Body of pancreas (tissue), 4 donors: ENCODE measurements at regions not wholly inside any gene's neighbourhood (a gene's known extent, or its start where the extent isn't known, plus 50 kb on each side); places are given as distances from the start of the nearest gene placed in this dataset.
"Not testable (repeated sequence)": the region's sequence is repeated elsewhere in the genome, so short reads cannot be mapped to it uniquely, and the experiment has no call there.

ENCODE experiments used
- ATAC-seq: fragments of 150-250 bp; one replicate; pipeline ENCODE4 v1.9.1; 2016
- DNase-seq, 4 donors: peaks; one replicate each; pipeline ENCODE4 v3.0.0-alpha.2; 2019
- H3K27ac ChIP-seq, 4 donors: fragments of 200-600 bp; sonication (generic); 1 replicate in 3 of 4; 2 replicates in 1 of 4; pipeline versions ENCODE4 v1.5.1 to v1.6.1; 2016 to 2019; ENCODE audit warnings: mild to moderate bottlenecking in 1 of 4, mixed read lengths in 1 of 4, moderate library complexity in 1 of 4
- H3K27me3 ChIP-seq, 2 donors: fragments of 200-600 bp; sonication (generic); one replicate each; pipeline ENCODE4 v1.6.0; 2016; ENCODE audit warnings: mild to moderate bottlenecking in 1 of 2
- H3K36me3 ChIP-seq, 2 donors: fragments of 200-600 bp; sonication (generic); replicated peaks in 1 of 2; 2 replicates each; pipeline ENCODE4 v1.5.1; 2016; ENCODE audit warnings: low read depth in 2 of 2; ENCODE audit not compliant: insufficient read depth in 1 of 2
- H3K4me1 ChIP-seq: fragments of 200-600 bp; sonication (generic); one replicate; pipeline ENCODE4 v1.6.0; 2016
- H3K4me3 ChIP-seq, 2 donors: fragments of 200-600 bp; sonication (generic); 1 replicate in 1 of 2; 2 replicates in 1 of 2; pipeline ENCODE4 v1.5.1; 2016 to 2019
- H3K9me3 ChIP-seq, 3 donors: fragments of 200-600 bp; sonication (generic); 1 replicate in 2 of 3; 2 replicates in 1 of 3; pipeline ENCODE4 v1.5.1; 2016
- CTCF ChIP-seq, 7 experiments: fragments of 450-650 bp in 4 of 7; fragments of 200-600 bp in 3 of 7; sonication (generic) in 3 of 7; IDR thresholded peaks; one replicate each; pipeline ENCODE4 v1.5.1; 2016 to 2019; ENCODE audit warnings: antibody characterized with exemption in 7 of 7
- POLR2A ChIP-seq, 3 donors: fragments of 450-650 bp; IDR thresholded peaks; one replicate each; pipeline ENCODE4 v1.6.1; 2016; ENCODE audit warnings: antibody characterized with exemption in 3 of 3, mild to moderate bottlenecking in 2 of 3
- WGBS, 2 donors: methylation state at CpG; one replicate each; pipeline ENCODE4 v1.1.5; 2017; 5-methylcytosine and 5-hydroxymethylcytosine counted together
- intact Hi-C: fragments of 100-400 bp; cut with DNase I; formaldehyde crosslinking; loops from one replicate; pipeline ENCODE4 v1.15.1; 2023

- Histone ChIP-seq H3K9me3 (no peaks in the 10 kb centered on the region), H3K4me3 (no peak overlapping the region), H3K27me3 (no peaks in the 10 kb centered on the region), H3K36me3 (no peaks in the 10 kb centered on the region), H3K4me1 (no peaks in the 10 kb centered on the region), H3K27ac (no peak overlapping the region)
- WGBS, 2 donors: 63 to 74% methylated on average over 2 of the region's 2 CpGs
- TF ChIP-seq CTCF (IDR thresholded peaks at IDR 0.05) (no peak), POLR2A (IDR thresholded peaks at IDR 0.05) (no peak)
- ATAC-seq: no peak
- intact Hi-C loops: no loop called here
- no peak for DNase-seq
These were observed 794.4 kb upstream of the ACO1 start for GRCh38 chr9:31590091-31590490.

- H3K27me3 ChIP-seq, ATAC-seq, H3K36me3 ChIP-seq, H3K4me1 ChIP-seq, H3K9me3 ChIP-seq, H3K27ac ChIP-seq, H3K4me3 ChIP-seq, intact Hi-C loops, DNase-seq: not testable (repeated sequence)
- WGBS, 2 donors: 77 to 86% methylated on average over 5 of the region's 5 CpGs
These were observed 787.4 kb upstream of the ACO1 start for GRCh38 chr9:31597086-31597485.

GRCh38 chr9:31597977-31598376 lies 786.5 kb upstream of the ACO1 start:
- intact Hi-C loops: no loop called here
- no peaks in the 10 kb centered on the region for H3K4me1 ChIP-seq
- no peak overlapping the region for H3K4me3 ChIP-seq
- ATAC-seq (no peak), DNase-seq (no peak)
- no peaks in the 10 kb centered on the region for H3K27me3 ChIP-seq
- TF ChIP-seq POLR2A (IDR thresholded peaks at IDR 0.05): no peak
- no peak for TF ChIP-seq CTCF (IDR thresholded peaks at IDR 0.05)
- no peaks in the 10 kb centered on the region for H3K9me3 ChIP-seq
- no peaks in the 10 kb centered on the region for H3K36me3 ChIP-seq
- H3K27ac ChIP-seq: no peak overlapping the region

GRCh38 chr9:31601666-31602065 lies 782.8 kb upstream of the ACO1 start:
- ATAC-seq (no peak), DNase-seq (no peak)
- no peaks in the 10 kb centered on the region for H3K36me3 ChIP-seq
- H3K4me1 ChIP-seq: no peaks in the 10 kb centered on the region
- H3K9me3 ChIP-seq: no peaks in the 10 kb centered on the region
- no peak for TF ChIP-seq POLR2A (IDR thresholded peaks at IDR 0.05)
- intact Hi-C loops: no loop called here
- no peaks in the 10 kb centered on the region for H3K27me3 ChIP-seq
- no peak overlapping the region for H3K4me3 ChIP-seq
- H3K27ac ChIP-seq: no peak overlapping the region

- DNase-seq (no peak), ATAC-seq (no peak)
- intact Hi-C loops: no loop called here
- WGBS, 2 donors: 62 to 68% methylated on average over 1 of the region's 1 CpG
- Histone ChIP-seq H3K36me3 (no peaks in the 10 kb centered on the region), H3K4me3 (no peak overlapping the region), H3K4me1 (no peaks in the 10 kb centered on the region), H3K27me3 (no peaks in the 10 kb centered on the region), H3K27ac (no peak overlapping the region), H3K9me3 (no peaks in the 10 kb centered on the region)
- no peak for TF ChIP-seq CTCF (IDR thresholded peaks at IDR 0.05)
- no peak for TF ChIP-seq POLR2A (IDR thresholded peaks at IDR 0.05)
These were observed 779.9 kb upstream of the ACO1 start for GRCh38 chr9:31604531-31604930.

GRCh38 chr9:31605164-31605563 lies 779.3 kb upstream of the ACO1 start:
- ATAC-seq (no peak), DNase-seq (no peak)
- 73 to 87% methylated on average over 2 of the region's 2 CpGs for WGBS, 2 donors
- no peaks in the 10 kb centered on the region for H3K36me3 ChIP-seq
- H3K4me3 ChIP-seq: no peak overlapping the region
- no peak overlapping the region for H3K27ac ChIP-seq
- intact Hi-C loops: no loop called here
- H3K9me3 ChIP-seq: no peaks in the 10 kb centered on the region
- H3K4me1 ChIP-seq: no peaks in the 10 kb centered on the region
- no peaks in the 10 kb centered on the region for H3K27me3 ChIP-seq
- TF ChIP-seq CTCF (IDR thresholded peaks at IDR 0.05) (no peak), POLR2A (IDR thresholded peaks at IDR 0.05) (no peak)
